ENCODE measurements at regions not wholly inside any gene's neighbourhood (a gene's known extent, or its start where the extent isn't known, plus 50 kb on each side); places are given as distances from the start of the nearest gene placed in this dataset.
"Not testable (repeated sequence)": the region's sequence is repeated elsewhere in the genome, so short reads cannot be mapped to it uniquely, and the experiment has no call there.

DNA sequence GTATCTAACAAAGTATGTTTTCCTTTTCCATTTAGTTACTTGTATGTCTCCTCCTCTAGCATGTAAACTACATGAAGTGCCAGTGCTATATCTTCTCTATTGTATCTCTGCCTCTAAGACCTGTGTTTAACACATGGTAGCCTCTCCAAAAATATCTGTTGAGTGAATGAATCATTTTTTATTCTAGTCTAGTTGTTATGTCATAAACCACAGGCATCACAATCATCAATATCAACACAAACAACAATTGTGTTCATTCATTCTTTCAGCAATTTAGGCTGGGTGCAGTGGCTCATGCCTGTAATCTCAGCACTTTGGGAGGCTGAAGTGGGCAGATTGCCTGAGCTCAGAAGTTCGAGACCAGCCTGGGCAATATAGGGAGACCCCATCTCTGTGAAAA, 111.6 kb upstream of the EYA4 start:
- no peak for DNase-seq

DNA sequence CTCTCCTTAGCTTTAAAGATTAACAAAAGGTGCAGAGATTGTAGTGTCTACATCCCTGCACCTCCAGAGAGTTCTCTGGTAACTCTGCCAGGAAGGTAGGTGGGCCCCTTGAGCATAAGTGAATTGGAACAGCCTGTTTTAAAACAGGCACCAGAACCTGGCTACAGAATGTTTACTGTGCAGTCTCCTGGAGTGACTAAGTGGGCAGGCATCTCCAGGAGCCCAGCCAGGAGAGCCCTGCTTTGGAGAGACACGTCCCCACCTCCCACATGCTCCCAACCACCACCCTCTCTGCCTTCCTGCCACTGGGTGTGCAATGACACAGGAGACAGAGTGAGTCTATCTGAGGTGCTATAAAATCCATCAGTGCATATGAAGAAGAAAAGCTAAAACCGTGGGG, 110.3 kb upstream of the EYA4 start:
- no peak for DNase-seq

DNA sequence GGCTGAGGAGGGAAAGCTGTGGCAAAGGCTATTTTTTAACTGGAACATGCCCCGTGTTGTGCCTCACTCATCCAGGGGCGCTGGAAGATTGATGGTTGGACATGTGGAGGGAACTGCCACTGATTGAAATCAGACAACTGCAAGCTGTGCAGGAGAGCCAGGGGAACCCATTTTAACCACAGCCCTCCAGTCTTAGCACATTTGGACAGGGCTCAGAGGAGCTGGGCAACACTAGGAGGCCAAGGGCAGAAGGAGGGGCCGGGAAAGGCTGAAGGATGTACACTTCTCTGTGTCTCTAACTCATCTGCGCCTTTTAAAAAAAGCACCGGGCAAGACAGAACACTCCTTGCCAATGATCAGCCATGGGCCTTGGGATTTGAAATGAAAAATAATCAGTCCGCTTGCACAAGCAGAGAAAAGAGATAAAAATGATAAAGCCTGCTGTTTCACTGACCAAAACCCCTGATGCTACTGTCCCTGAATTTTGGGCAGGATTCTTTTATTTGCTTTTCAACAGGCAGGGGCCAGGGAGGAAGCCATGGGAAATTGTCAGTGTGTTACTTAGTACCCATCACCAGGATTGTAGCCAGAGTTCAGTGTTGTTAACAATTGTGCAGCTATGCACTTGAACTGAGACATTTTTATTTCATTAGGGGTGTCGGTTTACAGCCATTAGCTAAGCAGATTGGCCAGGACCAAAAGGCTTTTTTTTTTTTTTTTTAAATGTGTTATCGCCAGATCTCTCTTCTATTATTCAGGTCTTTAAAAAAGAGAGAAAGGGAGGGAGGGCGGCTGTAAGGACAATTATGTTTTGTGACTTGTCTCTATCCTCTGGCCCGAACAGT, 109.3 kb upstream of the EYA4 start:
- DNase-seq, result no peak

DNA sequence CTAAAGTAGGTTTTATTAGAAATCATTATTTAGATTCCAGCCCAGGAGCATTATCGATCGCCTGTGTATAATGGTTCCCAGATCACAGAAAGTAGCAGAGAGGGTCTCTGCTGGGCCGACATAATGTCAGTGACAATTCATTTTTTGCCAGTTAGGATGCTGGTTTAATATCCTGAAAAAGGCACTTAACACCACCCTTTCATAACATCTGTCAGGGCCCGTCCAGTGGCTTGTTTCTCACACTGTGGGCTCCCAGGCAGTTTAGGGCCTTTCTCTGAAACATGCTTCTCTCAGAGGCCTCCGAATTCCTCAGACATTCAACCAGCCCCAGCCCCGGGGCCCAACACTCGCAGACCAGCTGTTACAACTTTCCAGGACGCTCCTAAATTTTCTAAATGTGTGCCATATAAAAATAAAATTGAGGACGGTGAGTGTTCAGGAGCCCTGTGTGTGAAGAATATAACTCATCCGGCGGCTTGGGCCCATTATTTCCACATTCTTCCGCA, 108.6 kb upstream of the EYA4 start:
- DNase-seq, result no peak

DNA sequence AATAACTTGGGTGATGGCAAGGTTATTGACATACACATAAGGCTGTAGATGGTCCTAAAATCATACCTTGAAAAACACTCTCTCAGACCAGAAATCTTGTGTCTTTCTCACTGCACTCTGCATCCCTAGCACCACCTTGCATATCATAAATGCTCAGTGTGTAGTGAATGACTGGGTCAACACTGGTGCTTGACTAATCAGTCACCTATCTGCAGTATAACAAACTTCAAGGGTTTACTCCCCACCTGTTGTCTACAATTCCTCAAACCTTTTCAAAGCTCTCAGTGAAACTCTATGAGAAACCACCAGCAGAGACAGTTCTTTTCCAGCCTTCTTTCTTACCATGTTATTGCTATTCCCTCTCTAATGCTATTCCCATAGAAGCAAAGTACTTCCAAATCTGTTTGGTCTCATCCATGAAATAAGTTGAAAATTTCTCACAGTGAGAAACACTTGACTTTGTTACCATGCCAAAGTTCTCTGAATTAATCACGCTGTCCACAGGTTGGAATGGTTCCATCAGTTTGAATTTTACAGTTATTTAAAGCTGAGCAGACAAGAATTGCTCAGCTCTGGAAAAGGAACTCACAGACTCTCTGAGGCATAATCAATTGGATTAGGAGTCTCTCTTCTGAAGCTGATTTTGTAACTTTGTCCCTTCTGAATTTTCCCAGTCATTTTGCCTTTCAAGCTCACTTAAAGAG, 104.8 kb upstream of the EYA4 start:
- no peak for DNase-seq

DNA sequence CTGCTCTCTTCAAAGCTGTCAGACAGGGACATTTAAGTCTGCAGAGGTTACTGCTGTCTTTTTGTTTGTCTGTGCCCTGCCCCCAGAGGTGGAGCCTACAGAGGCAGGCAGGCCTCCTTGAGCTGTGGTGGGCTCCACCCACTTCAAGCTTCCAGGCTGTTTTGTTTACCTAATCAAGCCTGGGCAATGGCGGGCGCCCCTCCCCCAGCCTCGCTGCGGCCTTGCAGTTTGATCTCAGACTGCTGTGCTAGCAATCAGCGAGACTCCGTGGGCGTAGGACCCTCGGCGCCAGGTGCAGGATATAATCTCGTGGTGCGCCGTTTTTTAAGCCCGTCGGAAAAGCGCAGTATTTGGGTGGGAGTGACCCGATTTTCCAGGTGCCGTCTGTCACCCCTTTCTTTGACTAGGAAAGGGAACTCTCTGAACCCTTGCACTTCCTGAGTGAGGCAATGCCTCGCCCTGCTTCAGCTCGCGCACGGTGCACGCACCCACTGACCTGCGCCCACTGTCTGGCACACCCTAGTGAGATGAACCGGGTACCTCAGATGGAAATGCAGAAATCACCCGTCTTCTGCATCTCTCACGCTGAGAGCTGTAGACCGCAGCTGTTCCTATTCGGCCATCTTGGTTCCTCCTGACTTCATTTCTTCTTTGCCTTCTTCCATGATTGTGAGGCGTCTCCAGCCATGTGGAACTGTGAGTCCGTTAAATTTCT, 93.5 kb upstream of the EYA4 start:
- DNase-seq, result not testable (repeated sequence)

DNA sequence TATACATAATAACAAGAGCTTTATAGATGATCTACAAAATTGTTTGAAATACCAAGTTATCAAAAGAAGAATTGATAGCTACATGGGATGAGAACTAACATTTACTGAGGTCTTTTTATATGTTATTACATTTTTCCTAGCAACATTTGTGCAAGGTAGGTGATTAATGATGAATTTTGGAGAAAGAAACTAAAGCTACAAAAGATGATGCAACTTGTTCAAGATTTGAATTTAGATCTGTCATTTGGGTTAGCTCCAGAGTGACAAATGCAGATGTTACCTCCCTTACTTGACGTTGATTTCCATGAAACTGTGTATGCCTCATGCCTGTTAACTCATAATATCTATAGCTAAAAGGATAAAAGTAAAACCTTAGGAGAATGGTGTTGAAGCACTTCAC, 84.5 kb upstream of the EYA4 start:
- DNase-seq, result no peak

DNA sequence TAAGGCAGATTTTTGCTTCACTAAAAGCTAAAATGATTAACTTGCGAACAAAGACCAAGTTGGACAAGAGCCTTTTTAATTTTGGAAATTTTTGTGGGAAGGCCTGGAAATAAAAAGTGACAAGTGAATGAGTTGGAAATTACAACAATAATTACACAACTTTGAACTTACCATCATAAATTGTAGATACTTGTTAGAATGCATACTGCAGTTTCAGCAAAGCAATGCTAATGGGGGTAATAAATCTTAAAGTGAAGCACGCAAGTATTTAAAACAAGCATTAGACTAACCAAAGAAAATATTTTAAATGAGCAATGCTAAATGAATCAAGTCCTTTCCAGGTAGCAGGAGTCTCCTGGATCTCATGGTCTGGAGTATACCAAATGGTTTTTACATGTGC, 83.2 kb upstream of the EYA4 start:
- no peak for DNase-seq

DNA sequence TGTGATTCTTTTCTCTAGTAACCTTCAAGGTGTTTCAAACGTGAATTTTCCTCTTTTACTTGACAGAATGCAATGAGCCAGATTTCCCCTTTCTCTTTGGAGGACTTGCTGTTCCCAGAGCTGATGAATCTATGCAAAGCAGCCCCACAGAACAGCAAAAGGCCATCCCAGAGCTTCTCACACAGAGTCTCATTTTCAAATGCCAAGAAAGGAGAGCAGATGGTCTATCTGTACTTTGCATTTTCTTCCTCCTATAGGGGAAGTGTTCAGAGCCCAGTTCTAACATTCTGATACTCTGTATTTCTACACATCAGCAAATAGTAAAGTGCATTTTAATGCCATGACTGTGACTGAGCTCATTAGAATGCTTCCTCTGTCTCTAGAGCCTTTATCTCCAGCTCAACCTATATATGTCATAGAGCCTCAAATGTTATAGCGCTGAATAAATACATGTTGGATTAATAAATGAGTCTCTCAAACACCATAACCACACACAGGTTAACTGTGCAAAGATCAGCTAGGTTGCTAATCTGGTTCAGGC, 81.8 kb upstream of the EYA4 start:
- DNase-seq, result no peak

DNA sequence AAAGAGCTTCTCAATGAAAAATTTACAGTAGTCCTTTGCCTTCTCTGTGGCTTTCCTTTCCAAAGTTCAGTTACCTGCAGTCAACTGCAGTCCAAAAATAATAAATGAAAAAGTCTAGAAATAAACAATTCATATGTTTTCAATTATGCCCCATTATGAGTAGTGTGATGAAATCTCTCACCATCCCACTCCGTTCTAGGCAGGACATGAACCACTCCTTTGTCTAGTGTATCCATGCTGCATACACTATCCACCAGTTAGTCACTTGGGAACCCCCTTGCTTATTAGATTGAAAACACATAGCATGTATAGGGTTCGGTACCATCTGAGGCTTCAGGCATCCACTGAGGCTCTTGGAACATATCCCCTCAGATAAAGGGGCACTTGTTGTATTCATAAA, 80.6 kb upstream of the EYA4 start:
- no peak for DNase-seq

DNA sequence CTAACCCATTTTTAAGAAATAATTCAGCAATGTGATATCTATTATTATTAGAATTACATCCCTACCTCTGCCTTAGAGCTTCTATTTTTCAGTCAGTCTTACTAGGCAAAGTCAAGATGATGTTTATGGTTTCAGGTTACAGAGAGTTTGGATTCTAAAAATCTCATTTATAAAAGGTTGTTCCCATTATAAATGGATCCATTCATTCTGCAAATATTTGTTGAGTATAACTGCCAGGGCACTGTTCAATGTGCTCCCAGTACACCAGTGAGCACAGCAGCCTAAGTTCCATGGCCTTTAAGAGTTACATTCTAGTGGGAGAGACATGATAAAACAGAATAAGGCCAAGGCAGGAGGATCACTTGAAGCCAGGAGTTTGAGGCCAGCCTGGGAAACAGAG, 75.9 kb upstream of the EYA4 start:
- no peak for DNase-seq

DNA sequence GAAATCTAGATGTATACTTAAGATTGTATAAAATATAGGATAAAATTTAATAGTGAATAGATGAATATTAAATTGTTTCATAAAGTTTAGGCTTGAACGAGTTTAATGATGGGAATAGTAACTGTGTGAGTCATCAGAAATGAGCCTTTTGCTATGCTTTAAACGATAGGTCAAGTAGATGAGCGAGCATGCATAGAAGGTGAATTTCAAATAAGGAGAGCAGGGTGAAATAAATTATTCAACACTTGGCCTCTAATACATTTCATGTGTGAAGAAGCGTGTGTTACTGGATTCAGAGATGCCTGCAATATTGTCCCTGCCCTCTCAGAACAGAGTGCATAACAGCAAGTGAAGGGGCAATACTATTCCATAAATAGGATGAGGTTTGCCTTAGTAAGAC, 74.4 kb upstream of the EYA4 start:
- DNase-seq, result no peak

DNA sequence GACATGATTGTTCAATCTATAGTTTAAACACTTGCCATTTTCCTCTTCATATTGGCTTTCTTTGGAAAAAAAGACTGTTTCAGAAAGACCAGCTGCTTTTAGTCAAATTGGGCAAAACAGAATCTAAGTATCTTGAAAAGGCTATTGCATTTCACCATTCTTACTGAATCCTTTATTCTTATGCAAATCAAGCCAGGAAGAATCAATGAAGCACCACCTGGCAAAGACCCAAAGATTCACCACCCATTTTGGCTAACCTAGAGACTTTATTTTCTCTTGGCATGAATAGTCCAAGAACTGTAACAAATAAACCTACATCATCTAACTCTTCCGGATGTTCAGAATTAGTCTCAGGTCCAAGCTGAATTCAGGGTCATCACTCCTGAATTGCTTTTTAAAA, 71.3 kb upstream of the EYA4 start:
- DNase-seq, result no peak

DNA sequence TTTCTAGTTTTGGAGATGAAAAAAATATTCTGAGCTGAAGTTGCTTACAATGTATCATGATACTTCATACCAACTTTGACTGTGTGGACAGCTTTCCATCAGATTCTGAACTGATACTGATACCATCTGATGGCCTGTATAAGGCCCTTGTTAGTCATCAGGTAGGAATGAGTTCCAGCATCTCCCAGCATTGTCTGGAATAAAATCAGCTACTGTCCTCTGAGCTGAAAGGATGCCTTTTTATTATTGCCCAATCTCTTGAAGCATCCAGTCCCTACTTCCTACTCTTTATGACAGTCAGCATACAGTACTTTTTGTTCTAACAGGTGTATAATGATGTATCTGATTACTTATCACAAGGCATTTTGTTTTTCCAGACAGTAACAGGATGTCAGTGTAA, 70.6 kb upstream of the EYA4 start:
- no peak for DNase-seq

DNA sequence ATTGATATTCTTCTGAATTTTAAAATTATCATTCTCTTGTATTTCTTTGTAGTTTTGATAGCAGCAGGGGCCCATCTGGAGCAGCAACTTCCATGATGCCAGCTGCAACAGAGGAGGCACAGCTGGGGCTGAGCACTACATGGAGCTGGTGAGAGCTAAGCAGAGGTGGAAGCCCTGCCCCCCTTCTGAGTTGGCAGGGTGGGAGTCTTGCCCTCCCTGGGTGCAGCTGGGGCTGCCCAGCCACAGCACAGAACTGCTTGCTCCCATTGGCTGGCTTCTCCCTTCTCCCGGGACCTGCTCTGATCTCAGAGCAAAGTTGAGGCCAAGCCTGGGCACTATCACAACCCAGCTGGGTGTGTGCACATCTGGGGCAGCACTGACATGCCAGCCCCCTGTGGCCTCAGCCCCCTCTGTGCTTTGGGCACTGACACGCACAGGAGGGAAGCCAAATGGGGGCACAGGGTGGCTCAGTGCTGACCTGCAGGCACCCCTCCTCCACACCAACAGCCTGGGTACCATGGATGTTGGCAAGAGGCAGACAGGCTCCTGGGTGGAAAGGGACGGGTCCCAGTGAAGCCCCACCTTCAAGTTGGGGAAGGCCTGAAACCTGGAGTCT, 69.1 kb upstream of the EYA4 start:
- DNase-seq, result no peak

DNA sequence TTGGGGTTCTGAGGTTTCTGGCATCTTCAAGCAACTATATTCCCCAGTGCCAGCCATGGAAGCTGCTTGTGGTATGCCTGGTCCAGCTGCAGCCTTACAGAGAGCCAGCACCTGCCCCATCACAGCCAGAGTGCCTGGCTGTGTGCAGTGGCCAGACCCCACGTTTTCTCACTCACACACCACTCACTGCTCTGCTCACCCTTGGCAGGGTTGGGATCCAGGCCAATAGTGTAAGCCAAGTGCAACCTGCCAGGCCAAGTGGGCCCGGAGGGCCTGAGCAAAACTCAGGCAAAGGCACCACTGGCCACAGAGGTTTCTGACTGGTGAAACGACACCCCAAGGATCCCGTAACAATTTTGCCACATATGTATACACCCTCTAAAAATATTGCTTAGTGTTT, 67.9 kb upstream of the EYA4 start:
- DNase-seq, result no peak

DNA sequence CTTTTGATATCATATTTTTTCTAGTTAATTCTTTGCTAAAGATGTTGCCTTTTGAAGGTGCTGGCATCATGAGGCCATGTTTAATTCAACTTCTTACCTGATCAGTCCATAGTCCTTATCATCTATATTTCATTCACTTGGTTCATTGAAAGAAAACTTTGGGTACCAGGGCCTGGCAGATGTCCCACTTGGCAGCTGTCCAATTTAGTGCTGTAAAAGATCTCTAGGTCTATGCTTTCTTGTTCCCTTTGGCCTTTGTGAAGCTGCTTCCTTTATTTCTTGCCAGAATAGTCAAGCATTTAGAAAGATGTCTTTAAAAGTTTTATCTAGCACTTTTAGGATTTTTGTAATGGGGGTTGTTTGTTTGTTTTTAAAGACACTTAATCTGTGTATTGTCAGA, 61.7 kb upstream of the EYA4 start:
- DNase-seq, result no peak

DNA sequence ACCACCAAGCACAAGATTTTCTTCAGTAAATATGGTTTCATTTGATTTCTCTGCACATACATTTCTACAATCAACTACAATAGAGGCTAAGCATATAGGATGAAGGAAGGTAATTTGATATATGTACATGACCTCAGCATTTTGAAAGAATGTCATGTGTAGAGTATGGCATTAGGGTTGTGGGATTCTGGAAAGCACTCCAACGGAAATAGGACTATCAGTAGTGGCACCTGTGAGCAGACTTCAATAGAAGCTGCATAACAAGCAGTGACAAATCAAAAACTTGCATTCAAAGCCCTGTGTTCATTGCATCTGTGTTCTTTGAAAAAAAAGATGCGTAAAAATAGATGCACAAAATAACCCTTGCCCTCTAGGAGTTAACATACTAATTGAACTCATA, 57.5 kb upstream of the EYA4 start:
- no peak for DNase-seq

DNA sequence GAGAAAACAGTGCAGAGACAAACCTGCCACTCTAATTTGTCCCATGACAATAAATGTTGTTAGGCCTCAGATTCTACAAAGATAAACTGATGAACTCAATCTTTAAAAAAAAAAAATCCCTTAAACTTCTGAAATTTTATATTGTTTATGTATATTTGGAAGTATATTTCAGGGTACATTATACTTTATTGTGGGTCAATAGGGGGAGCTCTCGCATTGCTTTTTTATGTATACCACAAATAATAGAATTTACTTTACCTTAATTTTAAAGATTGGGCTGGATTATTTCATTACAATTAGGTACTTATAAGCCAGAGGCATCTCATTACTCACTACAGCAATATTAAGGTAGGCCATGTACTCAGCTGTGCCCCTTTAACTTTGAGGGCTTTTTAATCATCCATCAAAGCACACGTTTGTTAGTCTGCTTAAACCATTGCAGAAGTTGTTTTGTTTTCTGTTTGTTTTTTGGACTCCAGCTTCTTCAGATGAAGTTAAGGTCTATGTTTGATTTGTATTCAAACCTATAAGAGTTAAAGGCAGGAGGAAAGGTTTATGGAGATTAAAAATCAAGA, 56.3 kb upstream of the EYA4 start:
- no peak for DNase-seq

DNA sequence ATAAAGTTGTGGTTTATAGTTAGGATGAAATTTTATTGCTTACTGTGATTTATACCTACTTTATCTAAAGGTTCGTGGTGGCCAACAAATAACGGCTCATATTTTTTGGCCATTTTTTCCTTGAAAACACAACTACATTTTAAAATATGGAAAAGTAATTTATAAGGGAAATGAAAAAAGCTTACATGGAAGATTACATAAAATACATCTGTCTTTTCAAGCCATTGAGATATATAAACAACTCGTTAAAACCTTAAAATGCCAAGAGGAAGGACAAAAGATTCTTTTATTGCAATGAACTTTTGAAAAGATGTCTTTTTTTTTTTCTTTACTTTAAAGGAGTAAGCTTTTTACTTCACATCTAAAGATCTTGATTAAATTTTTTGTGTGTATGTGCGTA, 55.4 kb upstream of the EYA4 start:
- DNase-seq, result no peak

DNA sequence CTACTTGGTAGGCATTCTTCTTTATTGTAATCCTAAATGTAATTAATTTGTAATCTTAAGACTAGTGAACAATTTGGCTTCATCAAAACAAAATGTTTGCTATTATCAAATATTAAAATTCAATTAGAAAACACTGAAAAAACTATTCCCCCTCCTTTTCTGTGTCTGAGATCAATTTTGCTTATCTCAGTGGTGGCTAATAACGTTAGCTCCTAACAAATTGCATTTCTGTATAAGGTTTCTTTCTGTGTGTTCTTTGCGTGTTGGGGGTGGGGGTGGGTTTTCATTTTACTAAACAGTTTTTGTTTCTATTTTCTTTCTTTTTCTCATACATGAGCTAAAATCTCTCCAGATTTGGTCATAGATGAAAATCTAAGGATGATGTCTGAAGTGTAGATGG, 54.0 kb upstream of the EYA4 start:
- DNase-seq, result no peak

DNA sequence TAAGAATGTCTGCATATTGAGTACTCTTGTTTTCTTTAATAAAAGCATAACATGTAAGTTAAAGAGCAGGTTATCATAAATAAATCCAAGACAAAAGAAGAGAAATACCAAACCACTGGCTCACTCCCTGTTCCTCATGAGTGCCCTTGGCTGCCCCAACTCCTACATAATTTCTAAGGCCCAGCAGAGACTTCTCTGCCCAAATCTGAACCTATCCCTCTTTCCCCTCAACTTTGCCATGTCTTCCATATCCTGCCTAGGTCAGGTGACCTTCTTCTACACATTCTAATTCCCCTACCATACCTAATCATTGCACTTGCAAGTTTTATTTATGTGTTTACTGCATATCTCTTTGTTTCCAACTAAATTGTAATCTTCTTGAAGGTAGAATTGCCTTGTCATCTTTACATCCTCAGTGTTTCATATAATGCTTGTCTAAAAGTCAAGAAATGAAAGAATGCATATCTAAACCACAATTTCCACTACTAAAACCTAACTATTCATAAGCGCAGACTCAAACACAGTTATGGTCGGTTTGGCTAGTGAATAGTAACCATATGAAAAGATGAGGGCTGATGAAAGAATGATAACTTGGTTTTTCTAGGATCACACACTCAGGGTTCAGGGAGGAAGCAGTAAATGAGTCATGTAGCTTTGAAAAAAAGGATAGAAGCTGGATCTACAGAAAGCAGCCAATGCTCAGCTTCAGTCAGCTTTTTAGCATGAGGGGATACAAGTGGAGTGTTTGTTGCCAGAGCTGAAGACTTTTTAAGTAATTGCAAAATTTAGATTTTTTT, 53.3 kb upstream of the EYA4 start:
- DNase-seq, result no peak

Data from CD4-positive, alpha-beta T cell treated with Interleukin-4 for 1 hour (primary cell).